GM18520 (cell line): ENCODE measurements at regions not wholly inside any gene's neighbourhood (a gene's known extent, or its start where the extent isn't known, plus 50 kb on each side); places are given as distances from the start of the nearest gene placed in this dataset.
"Not testable (repeated sequence)": the region's sequence is repeated elsewhere in the genome, so short reads cannot be mapped to it uniquely, and the experiment has no call there.

Source experiments
- ATAC-seq: cut with Tn5 transposase; IDR thresholded peaks from one replicate; pipeline ENCODE4 v1.9.1; 2021; ENCODE audit not compliant: unreplicated experiment

DNA sequence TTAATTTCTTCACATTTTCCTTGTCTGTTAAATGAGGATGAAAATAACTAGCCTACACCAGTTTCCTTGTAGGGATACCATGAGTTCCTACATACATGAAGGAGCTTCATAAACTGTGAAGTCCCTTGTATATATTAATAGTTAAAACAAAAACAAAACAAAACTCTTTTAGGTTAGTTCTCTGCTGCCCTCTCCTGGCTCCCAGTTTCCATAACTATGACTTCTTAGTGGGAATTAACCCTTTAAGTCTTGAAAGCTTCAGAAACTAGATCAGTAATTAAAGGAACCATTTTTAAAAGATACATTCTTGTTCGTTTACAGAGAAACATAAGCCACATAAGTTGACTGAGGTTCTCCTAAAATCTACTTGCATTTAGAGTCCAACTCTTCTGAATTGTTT, 500.0 kb upstream of the C9orf72 start:
- ATAC-seq, result no peak

DNA sequence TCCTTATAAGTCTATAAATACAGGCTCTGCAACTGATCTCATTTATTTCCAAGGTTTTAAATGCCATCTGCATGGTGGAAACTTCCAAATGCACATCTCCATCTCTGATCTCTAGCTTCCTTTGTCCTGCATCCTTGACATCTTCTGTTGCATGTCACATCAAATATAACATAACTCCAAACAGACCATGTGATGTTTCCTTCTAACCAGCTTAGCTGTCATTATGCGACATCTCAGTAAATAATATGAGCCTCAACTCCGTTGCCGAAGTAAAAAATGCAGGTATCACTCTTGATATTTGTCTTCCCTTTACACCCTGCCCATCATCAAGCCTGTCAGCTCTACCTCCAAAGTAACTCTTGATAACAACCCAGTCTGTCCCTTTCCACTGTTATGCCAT, 506.4 kb upstream of the C9orf72 start:
- no peak for ATAC-seq

GRCh38 chr9:28082671-28083070, 509.4 kb upstream of the C9orf72 start:
- no peak for ATAC-seq

DNA sequence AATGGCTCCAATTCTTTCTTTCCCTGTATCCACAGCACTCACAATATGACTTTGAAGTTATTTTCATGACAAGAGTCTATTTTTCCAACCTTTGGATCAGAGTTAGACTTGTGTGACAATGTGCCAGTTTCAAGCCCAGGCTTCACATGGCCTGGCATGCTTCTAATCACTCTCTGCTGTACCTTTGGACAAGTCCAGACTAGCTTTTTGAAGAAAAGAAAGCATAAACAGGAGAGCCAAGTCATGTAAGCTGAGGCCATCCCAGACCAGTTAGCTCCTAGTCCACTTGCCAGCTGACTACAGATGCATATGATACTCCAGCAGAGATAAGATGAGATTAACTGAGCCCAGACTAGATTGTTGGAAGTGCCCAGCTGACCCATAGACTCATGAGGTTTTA, 513.6 kb upstream of the C9orf72 start:
- ATAC-seq, result no peak

- ATAC-seq, result no peak
Observed at GRCh38 chr9:28092981-28093936, 520.0 kb upstream of the C9orf72 start.

GRCh38 chr9:28101509-28101908, 528.2 kb upstream of the C9orf72 start:
- ATAC-seq, result no peak

GRCh38 chr9:28105001-28105400, 531.7 kb upstream of the C9orf72 start:
- no peak for ATAC-seq

- ATAC-seq, result no peak
Observed at GRCh38 chr9:28120184-28120583, 546.9 kb upstream of the C9orf72 start.

- no peak for ATAC-seq
Observed at GRCh38 chr9:28120626-28121025, 547.3 kb upstream of the C9orf72 start.

DNA sequence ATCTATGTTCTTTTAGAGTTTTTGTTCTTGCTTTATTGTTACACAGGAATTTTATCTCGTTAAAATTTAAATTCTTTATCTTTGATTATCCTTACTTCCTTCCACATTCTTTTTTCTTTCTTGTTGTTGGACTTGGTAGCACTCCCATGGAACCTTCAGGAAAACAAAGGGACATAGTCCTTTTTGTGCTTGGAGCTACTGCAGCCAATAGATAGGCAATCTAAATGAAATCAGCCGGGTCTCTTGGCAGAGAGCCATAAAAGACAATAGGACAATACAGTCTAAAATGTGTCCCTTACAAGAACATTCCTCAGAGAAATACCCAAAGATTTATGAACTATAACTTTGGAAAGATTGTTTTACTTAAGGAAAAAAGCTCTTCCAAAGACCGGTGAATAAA, 548.1 kb upstream of the C9orf72 start:
- ATAC-seq, result no peak

- no peak for ATAC-seq
Observed at GRCh38 chr9:28124917-28125316, 551.6 kb upstream of the C9orf72 start.

DNA sequence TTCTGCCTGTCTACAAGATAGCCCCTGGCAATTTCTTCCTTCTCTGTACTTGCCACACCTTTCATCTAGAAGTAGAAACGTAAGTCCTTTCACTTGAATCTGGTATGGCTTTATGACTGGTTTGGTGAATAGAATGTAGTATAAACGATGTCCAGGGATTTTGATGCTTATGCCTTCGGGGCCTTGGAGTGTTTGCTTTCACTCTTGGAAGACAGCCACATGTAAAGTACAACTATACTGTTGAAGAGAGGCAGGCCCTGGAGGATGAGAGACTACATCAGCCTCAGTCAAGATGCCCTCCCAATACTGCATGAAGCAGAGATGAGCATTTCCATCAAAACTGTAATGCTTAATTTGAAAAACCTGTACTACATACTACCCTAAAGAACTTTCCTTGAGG, 553.8 kb upstream of the C9orf72 start:
- ATAC-seq, result no peak

GRCh38 chr9:28134446-28134976, 561.2 kb upstream of the C9orf72 start:
- no peak for ATAC-seq

GRCh38 chr9:28135549-28135948, 562.3 kb upstream of the C9orf72 start:
- no peak for ATAC-seq

GRCh38 chr9:28136113-28136512, 562.8 kb upstream of the C9orf72 start:
- ATAC-seq, result no peak

- ATAC-seq, result not testable (repeated sequence)
Observed at GRCh38 chr9:28147430-28147829, 574.1 kb upstream of the C9orf72 start.

DNA sequence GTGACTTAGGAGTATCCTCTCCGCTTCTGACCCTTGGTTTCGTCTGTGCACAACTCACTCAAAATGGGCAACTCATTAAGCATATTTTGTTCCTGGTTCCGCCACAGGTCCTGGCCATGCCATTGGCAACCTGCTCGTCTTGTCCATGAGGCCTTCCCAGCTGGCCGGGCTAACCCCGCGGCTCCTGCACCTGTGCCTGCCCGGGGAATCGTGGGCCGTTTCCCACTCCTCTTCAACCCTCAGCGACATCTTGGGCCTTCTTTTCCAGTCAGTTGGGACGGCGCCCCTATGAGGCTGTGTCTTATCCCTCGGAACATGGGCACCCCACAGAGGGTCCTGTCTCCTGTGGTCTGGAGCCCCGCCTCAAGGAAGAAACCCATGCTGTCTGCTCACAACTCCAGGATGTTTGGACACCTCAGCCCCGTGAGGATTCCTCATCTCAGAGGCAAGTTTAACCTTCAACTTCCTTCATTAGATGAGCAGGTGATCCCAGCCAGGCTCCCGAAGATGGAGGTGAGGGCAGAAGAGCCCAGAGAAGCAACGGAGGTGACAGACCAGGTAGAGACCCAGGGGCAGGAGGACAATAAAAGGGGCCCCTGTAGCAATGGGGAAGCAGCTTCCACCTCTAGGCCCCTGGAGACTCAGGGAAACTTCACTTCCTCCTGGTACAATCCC, 574.8 kb upstream of the C9orf72 start:
- not testable (repeated sequence) for ATAC-seq

GRCh38 chr9:28149361-28150050, 576.2 kb upstream of the C9orf72 start:
- not testable (repeated sequence) for ATAC-seq

DNA sequence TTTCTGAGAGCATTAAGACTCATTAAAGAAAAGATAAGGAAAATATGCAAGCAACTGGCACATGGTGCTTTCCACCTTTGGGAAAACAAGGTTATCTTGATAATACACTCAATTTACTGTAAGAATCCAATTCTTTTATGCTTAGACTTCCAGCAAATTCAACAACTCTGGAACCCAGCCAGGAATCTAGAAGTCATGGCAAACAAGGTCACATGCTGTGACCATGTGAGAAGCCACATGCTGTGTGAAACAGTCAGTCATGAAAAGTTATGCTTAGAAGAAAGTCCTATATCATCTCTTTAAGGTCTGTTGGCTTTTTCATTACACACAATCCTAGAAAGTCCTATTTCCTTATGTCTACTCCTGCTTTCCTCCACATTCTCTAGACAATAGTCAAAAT, 581.8 kb upstream of the C9orf72 start:
- no peak for ATAC-seq

DNA sequence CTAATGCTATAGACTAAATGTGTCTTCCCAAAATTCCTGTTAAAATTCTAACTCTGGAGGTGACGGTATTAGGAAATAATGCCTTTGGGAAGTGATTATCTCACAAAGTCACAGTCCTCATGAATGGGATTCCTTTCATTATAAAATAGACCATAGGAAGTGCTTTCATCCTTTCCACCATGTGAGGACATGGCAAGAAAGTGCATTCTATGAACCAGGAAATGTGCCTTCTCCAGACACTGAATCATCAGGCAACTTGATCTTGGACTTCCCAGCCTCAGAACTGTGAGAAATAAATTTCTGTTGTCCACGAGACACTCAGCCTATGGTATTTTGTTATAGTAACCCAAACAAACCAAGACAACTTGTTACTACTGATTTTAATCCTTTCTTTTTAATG, 582.4 kb upstream of the C9orf72 start:
- no peak for ATAC-seq

GRCh38 chr9:28158451-28158850, 585.2 kb upstream of the C9orf72 start:
- no peak for ATAC-seq
